A549 (cell line): ENCODE measurements at regions not wholly inside any gene's neighbourhood (a gene's known extent, or its start where the extent isn't known, plus 50 kb on each side); places are given as distances from the start of the nearest gene placed in this dataset.

Experiments used
- PHF8 ChIP-seq: fragments of 200-600 bp; sonication (generic); IDR thresholded peaks from 2 replicates; pipeline ENCODE4 v1.6.1; 2016; ENCODE audit warnings: low read depth, mild to moderate bottlenecking, antibody characterized with exemption, moderate library complexity, borderline replicate concordance
- TF ChIP-seq, protein P1 (sequence below): fragments of >200 bp; sonication (Bioruptor Twin); formaldehyde crosslinking; IDR thresholded peaks from 3 replicates; pipeline ENCODE4 v1.5.1; 2016
- TF ChIP-seq, protein P2 (sequence below): IDR thresholded peaks from 2 replicates; pipeline ENCODE4 v1.6.1; 2012; ENCODE audit warnings: low read depth, borderline replicate concordance

DNA sequence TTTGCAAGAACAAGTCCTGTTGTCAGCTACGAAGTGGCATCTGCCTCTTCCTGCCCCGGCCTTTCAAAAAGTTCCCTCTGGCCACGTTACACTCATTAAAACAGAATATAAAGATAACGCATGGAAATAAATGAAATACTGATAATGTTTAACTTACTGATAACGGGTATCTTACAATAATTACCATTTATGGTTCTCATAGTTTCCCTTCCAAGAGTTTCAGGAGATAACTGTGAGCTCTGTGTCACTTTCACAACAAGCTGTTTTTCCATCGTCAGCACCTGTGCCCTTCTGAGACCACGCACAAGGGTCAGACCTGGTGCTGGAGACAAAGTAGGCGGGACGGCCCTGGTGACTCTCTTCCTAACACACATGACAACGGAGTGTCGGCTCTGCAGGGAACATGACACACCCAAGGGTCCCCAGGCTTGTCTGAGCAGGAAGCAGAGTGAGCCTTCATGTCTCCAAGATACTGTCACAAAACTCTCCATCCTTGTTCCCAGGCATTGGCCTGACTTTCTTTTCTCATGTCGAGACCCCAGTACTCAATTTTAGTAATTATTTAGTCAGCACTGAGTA lies 86.2 kb upstream of the THBS2 start:
- TF ChIP-seq PHF8: no peak
- TF ChIP-seq, protein P1, sequence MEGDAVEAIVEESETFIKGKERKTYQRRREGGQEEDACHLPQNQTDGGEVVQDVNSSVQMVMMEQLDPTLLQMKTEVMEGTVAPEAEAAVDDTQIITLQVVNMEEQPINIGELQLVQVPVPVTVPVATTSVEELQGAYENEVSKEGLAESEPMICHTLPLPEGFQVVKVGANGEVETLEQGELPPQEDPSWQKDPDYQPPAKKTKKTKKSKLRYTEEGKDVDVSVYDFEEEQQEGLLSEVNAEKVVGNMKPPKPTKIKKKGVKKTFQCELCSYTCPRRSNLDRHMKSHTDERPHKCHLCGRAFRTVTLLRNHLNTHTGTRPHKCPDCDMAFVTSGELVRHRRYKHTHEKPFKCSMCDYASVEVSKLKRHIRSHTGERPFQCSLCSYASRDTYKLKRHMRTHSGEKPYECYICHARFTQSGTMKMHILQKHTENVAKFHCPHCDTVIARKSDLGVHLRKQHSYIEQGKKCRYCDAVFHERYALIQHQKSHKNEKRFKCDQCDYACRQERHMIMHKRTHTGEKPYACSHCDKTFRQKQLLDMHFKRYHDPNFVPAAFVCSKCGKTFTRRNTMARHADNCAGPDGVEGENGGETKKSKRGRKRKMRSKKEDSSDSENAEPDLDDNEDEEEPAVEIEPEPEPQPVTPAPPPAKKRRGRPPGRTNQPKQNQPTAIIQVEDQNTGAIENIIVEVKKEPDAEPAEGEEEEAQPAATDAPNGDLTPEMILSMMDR: no peak
- TF ChIP-seq, protein P2, sequence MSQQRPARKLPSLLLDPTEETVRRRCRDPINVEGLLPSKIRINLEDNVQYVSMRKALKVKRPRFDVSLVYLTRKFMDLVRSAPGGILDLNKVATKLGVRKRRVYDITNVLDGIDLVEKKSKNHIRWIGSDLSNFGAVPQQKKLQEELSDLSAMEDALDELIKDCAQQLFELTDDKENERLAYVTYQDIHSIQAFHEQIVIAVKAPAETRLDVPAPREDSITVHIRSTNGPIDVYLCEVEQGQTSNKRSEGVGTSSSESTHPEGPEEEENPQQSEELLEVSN: no peak
